ENCODE measurements at regions not wholly inside any gene's neighbourhood (a gene's known extent, or its start where the extent isn't known, plus 50 kb on each side); places are given as distances from the start of the nearest gene placed in this dataset.
A peak's percentile ranks its signal among the peaks of the same experiment; 100 is the strongest.

GRCh38 chr15:66846031-66846430 lies 144.0 kb downstream of the SMAD6 start:
- H3K4me1 ChIP-seq = peaks cover 0 to 48% of the 10 kb centered on the region in 2 donors
- H3K4me3 ChIP-seq = no peak overlapping the region
- H3K27me3 ChIP-seq = no peaks in the 10 kb centered on the region
- no peak for DNase-seq (ENCODE audit: low spot score)
- no peaks in the 10 kb centered on the region for H3K9me3 ChIP-seq
- no peak for TF ChIP-seq CTCF (IDR thresholded peaks at IDR 0.05)
- no peaks in the 10 kb centered on the region for H3K36me3 ChIP-seq
- no peak overlapping the region for H3K27ac ChIP-seq

DNA sequence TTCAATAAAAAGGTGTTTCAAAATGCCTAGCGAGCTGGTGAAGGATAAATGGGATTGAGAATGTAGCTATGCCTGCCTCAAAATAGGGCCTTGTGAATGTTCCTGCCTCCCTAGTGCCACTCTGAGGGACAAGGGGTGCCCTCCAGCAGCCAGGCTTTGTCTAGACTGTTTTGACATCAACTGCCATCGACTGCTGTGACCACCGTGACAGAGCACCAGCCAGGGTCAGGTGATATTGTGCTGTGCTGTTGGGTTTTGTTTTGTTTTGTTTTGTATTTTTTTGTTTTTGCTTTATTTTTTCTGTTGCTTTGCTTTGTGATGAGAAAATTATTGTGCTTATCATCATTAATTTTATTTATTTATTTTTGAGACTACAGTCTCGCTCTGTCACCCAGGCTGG lies 144.8 kb downstream of the SMAD6 start:
- Histone ChIP-seq H3K4me1 (peaks cover 0 to 48% of the 10 kb centered on the region in 2 donors), H3K4me3 (no peak overlapping the region)
- DNase-seq (ENCODE audit: low spot score) = no peak

DNA sequence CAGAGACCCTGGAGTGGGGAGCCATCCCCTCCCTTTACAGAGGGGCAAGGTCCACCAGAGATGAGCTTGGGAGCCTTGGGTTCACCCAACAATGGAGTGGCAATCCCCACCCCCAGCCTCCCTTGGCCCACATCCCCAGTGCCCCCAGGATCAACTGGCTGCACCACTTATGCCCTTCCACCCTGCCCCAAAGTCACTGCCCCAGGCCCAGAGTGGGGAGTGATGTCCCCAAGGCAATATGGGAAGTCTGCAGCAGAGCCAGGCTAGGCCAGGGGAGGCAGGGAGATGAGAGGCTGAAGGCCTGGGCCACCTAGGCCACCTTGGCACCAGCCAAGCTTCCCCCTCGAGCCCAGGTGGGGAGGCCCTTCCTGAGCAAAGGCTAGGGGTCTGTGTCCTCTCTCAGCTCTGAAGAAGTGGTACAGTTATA lies 145.5 kb downstream of the SMAD6 start:
- H3K27me3 ChIP-seq = no peaks in the 10 kb centered on the region
- H3K9me3 ChIP-seq = no peaks in the 10 kb centered on the region
- DNase-seq (ENCODE audit: low spot score) = no peak
- H3K4me3 ChIP-seq = no peak overlapping the region
- no peaks in the 10 kb centered on the region for H3K36me3 ChIP-seq
- H3K4me1 ChIP-seq = peaks cover 0 to 46% of the 10 kb centered on the region in 2 donors
- TF ChIP-seq CTCF (IDR thresholded peaks at IDR 0.05) = no peak
- no peak overlapping the region for H3K27ac ChIP-seq

More for the DNA sequence above, 144.8 kb downstream of the SMAD6 start:
- Histone ChIP-seq H3K27ac (no peak overlapping the region), H3K9me3 (no peaks in the 10 kb centered on the region), H3K36me3 (no peaks in the 10 kb centered on the region), H3K27me3 (no peaks in the 10 kb centered on the region)
- no peak for TF ChIP-seq CTCF (IDR thresholded peaks at IDR 0.05)

- Histone ChIP-seq H3K4me3 (no peak overlapping the region), H3K4me1 (peaks cover 0 to 42% of the 10 kb centered on the region in 2 donors), H3K36me3 (no peaks in the 10 kb centered on the region), H3K27ac (peak overlapping the region; percentile 83 to 89), H3K27me3 (no peaks in the 10 kb centered on the region), H3K9me3 (no peaks in the 10 kb centered on the region)
- TF ChIP-seq CTCF (IDR thresholded peaks at IDR 0.05) = no peak
- DNase-seq (ENCODE audit: low spot score) = no peak
These were observed 146.1 kb downstream of the SMAD6 start for GRCh38 chr15:66848116-66848515.

- DNase-seq (ENCODE audit: low spot score) = no peak
- TF ChIP-seq CTCF (IDR thresholded peaks at IDR 0.05) = no peak
- H3K27ac ChIP-seq = peak overlapping the region; percentile 83 to 89
- no peaks in the 10 kb centered on the region for H3K9me3 ChIP-seq
- H3K27me3 ChIP-seq = no peaks in the 10 kb centered on the region
- H3K36me3 ChIP-seq = no peaks in the 10 kb centered on the region
- no peak overlapping the region for H3K4me3 ChIP-seq
- peaks cover 0 to 35% of the 10 kb centered on the region in 2 donors for H3K4me1 ChIP-seq
These were observed 146.8 kb downstream of the SMAD6 start for GRCh38 chr15:66848686-66849392.

- Histone ChIP-seq H3K9me3 (no peaks in the 10 kb centered on the region), H3K4me1 (peaks cover 0 to 33% of the 10 kb centered on the region in 2 donors), H3K27ac (peak overlapping the region; percentile 83 to 89), H3K4me3 (no peak overlapping the region), H3K27me3 (no peaks in the 10 kb centered on the region), H3K36me3 (no peaks in the 10 kb centered on the region)
- TF ChIP-seq CTCF (IDR thresholded peaks at IDR 0.05) = no peak
- no peak for DNase-seq (ENCODE audit: low spot score)
These were observed 147.3 kb downstream of the SMAD6 start for GRCh38 chr15:66849393-66849745.
